HepG2 (cell line): ENCODE measurements at regions not wholly inside any gene's neighbourhood (a gene's known extent, or its start where the extent isn't known, plus 50 kb on each side); places are given as distances from the start of the nearest gene placed in this dataset.

Source experiments
- FLYWCH1 ChIP-seq: sonication (generic); formaldehyde crosslinking; IDR thresholded peaks from 2 replicates; pipeline ENCODE4 v1.8.1; 2023; ENCODE audit warnings: mild to moderate bottlenecking, missing genetic modification reagents
- GATA4 ChIP-seq: sonication (generic); IDR thresholded peaks from 2 replicates; pipeline ENCODE4 v1.6.1; 2016; ENCODE audit warnings: antibody characterized with exemption, low read depth, borderline replicate concordance
- HOXA7 ChIP-seq: sonication (generic); formaldehyde crosslinking; IDR thresholded peaks from 2 replicates; pipeline ENCODE4 v1.8.1; 2022; ENCODE audit warnings: mild to moderate bottlenecking, missing genetic modification reagents, moderate library complexity
- ZSCAN20 ChIP-seq: sonication (generic); formaldehyde crosslinking; IDR thresholded peaks from 2 replicates; pipeline ENCODE4 v1.4.0; 2020; ENCODE audit warnings: missing genetic modification reagents, mild to moderate bottlenecking, borderline replicate concordance
- TF ChIP-seq, protein P1 (sequence below): sonication (generic); formaldehyde crosslinking; IDR thresholded peaks from 2 replicates; pipeline ENCODE4 v1.9.0; 2022; ENCODE audit warnings: missing genetic modification reagents, mild to moderate bottlenecking, borderline replicate concordance
- TF ChIP-seq, protein P2 (sequence below): sonication (generic); formaldehyde crosslinking; IDR thresholded peaks from 2 replicates; pipeline ENCODE4 v1.4.0; 2020; ENCODE audit warnings: missing genetic modification reagents; ENCODE audit errors: not compliant biosample characterization
- TF ChIP-seq, protein P3 (sequence below): fragments of 450-650 bp; IDR thresholded peaks from 2 replicates; pipeline ENCODE4 v1.6.1; 2017; ENCODE audit warnings: mild to moderate bottlenecking
- TF ChIP-seq, protein P4 (sequence below): sonication (generic); formaldehyde crosslinking; IDR thresholded peaks from 2 replicates; pipeline ENCODE4 v1.4.0; 2020; ENCODE audit warnings: missing genetic modification reagents, mild to moderate bottlenecking, borderline replicate concordance

DNA sequence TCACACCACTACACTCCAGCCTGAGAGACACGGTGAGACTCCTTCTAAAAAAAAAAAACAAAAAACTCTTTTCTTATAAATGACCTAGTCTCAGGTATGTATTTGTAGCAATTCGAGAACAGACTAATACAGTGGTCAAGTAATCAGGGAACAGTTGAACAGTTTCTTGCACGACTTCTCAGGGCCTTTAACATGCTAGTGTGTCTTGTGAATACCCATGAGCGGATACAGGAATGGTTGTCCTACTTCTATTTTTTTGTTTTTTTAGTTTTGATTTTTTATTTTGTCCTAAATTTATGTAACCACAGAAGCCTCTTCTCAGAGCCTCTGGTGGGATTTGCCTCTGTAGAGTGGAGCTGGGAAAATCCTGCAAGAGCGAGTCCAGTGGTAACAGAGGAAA is 71.0 kb upstream of the NANOS1 start (continued):
- TF ChIP-seq, protein P1, sequence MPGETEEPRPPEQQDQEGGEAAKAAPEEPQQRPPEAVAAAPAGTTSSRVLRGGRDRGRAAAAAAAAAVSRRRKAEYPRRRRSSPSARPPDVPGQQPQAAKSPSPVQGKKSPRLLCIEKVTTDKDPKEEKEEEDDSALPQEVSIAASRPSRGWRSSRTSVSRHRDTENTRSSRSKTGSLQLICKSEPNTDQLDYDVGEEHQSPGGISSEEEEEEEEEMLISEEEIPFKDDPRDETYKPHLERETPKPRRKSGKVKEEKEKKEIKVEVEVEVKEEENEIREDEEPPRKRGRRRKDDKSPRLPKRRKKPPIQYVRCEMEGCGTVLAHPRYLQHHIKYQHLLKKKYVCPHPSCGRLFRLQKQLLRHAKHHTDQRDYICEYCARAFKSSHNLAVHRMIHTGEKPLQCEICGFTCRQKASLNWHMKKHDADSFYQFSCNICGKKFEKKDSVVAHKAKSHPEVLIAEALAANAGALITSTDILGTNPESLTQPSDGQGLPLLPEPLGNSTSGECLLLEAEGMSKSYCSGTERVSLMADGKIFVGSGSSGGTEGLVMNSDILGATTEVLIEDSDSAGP (CRISPR knock-in tag): no peak
- TF ChIP-seq FLYWCH1 (CRISPR knock-in tag) (no peak), HOXA7 (CRISPR knock-in tag) (no peak), GATA4 (no peak), ZSCAN20 (CRISPR knock-in tag) (no peak)
- TF ChIP-seq, protein P2, sequence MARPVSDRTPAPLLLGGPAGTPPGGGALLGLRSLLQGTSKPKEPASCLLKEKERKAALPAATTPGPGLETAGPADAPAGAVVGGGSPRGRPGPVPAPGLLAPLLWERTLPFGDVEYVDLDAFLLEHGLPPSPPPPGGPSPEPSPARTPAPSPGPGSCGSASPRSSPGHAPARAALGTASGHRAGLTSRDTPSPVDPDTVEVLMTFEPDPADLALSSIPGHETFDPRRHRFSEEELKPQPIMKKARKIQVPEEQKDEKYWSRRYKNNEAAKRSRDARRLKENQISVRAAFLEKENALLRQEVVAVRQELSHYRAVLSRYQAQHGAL (CRISPR knock-in tag): no peak
- TF ChIP-seq, protein P3, sequence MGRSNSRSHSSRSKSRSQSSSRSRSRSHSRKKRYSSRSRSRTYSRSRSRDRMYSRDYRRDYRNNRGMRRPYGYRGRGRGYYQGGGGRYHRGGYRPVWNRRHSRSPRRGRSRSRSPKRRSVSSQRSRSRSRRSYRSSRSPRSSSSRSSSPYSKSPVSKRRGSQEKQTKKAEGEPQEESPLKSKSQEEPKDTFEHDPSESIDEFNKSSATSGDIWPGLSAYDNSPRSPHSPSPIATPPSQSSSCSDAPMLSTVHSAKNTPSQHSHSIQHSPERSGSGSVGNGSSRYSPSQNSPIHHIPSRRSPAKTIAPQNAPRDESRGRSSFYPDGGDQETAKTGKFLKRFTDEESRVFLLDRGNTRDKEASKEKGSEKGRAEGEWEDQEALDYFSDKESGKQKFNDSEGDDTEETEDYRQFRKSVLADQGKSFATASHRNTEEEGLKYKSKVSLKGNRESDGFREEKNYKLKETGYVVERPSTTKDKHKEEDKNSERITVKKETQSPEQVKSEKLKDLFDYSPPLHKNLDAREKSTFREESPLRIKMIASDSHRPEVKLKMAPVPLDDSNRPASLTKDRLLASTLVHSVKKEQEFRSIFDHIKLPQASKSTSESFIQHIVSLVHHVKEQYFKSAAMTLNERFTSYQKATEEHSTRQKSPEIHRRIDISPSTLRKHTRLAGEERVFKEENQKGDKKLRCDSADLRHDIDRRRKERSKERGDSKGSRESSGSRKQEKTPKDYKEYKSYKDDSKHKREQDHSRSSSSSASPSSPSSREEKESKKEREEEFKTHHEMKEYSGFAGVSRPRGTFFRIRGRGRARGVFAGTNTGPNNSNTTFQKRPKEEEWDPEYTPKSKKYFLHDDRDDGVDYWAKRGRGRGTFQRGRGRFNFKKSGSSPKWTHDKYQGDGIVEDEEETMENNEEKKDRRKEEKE: no peak
- TF ChIP-seq, protein P4, sequence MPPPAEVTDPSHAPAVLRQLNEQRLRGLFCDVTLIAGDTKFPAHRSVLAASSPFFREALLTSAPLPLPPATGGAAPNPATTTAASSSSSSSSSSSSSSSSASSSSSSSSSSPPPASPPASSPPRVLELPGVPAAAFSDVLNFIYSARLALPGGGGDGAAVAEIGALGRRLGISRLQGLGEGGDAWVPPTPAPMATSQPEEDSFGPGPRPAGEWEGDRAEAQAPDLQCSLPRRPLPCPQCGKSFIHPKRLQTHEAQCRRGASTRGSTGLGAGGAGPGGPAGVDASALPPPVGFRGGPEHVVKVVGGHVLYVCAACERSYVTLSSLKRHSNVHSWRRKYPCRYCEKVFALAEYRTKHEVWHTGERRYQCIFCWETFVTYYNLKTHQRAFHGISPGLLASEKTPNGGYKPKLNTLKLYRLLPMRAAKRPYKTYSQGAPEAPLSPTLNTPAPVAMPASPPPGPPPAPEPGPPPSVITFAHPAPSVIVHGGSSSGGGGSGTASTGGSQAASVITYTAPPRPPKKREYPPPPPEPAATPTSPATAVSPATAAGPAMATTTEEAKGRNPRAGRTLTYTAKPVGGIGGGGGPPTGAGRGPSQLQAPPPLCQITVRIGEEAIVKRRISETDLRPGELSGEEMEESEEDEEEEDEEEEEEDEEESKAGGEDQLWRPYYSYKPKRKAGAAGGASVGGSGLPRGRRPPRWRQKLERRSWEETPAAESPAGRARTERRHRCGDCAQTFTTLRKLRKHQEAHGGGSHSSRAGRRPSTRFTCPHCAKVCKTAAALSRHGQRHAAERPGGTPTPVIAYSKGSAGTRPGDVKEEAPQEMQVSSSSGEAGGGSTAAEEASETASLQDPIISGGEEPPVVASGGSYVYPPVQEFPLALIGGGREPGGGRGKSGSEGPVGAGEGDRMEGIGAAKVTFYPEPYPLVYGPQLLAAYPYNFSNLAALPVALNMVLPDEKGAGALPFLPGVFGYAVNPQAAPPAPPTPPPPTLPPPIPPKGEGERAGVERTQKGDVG (CRISPR knock-in tag): no peak
